GM18861 (cell line): ENCODE measurements at regions not wholly inside any gene's neighbourhood (a gene's known extent, or its start where the extent isn't known, plus 50 kb on each side); places are given as distances from the start of the nearest gene placed in this dataset.
"Not testable (repeated sequence)": the region's sequence is repeated elsewhere in the genome, so short reads cannot be mapped to it uniquely, and the experiment has no call there.

Experiments
- ATAC-seq: cut with Tn5 transposase; IDR thresholded peaks from one replicate; pipeline ENCODE4 v1.9.1; 2021; ENCODE audit not compliant: unreplicated experiment

- ATAC-seq, result no peak
Measured at GRCh38 chr10:60621018-60621417, 157.3 kb upstream of the CDK1 start.

- ATAC-seq, result no peak
Measured at GRCh38 chr10:60618861-60619260, 159.4 kb upstream of the CDK1 start.

- ATAC-seq, result no peak
Measured at GRCh38 chr10:60615541-60615940, 162.7 kb upstream of the CDK1 start.

- no peak for ATAC-seq
Measured at GRCh38 chr10:60614363-60614762, 163.9 kb upstream of the CDK1 start.

- ATAC-seq, result no peak
Measured at GRCh38 chr10:60613434-60613833, 164.8 kb upstream of the CDK1 start.

- ATAC-seq, result no peak
Measured at GRCh38 chr10:60611291-60611747, 167.0 kb upstream of the CDK1 start.

- ATAC-seq, result no peak
Measured at GRCh38 chr10:60607372-60607771, 170.9 kb upstream of the CDK1 start.

- ATAC-seq, result no peak
Measured at GRCh38 chr10:60606343-60607080, 171.8 kb upstream of the CDK1 start.

- ATAC-seq, result no peak
Measured at GRCh38 chr10:60605476-60605875, 172.8 kb upstream of the CDK1 start.

GRCh38 chr10:60604342-60604741 is 173.9 kb upstream of the CDK1 start:
- ATAC-seq, result no peak

GRCh38 chr10:60597513-60597912 is 180.8 kb upstream of the CDK1 start:
- ATAC-seq, result no peak

GRCh38 chr10:60595852-60596251 is 182.4 kb upstream of the CDK1 start:
- ATAC-seq, result no peak

- ATAC-seq, result peak; percentile 62
Measured at GRCh38 chr10:60594476-60595051, 183.7 kb upstream of the CDK1 start.

- ATAC-seq, result no peak
Measured at GRCh38 chr10:60591119-60591518, 187.2 kb upstream of the CDK1 start.

- ATAC-seq, result no peak
Measured at GRCh38 chr10:60589376-60589775, 188.9 kb upstream of the CDK1 start.

- ATAC-seq, result not testable (repeated sequence)
Measured at GRCh38 chr10:60581782-60582181, 192.1 kb upstream of the ANK3 start.

- ATAC-seq, result no peak
Measured at GRCh38 chr10:60578217-60578616, 188.5 kb upstream of the ANK3 start.

GRCh38 chr10:60576130-60577069 is 186.7 kb upstream of the ANK3 start:
- no peak for ATAC-seq

GRCh38 chr10:60575105-60575504 is 185.4 kb upstream of the ANK3 start:
- ATAC-seq, result no peak

GRCh38 chr10:60574388-60574787 is 184.7 kb upstream of the ANK3 start:
- no peak for ATAC-seq

- ATAC-seq, result no peak
Measured at GRCh38 chr10:60573336-60573735, 183.7 kb upstream of the ANK3 start.
